ENCODE measurements at regions not wholly inside any gene's neighbourhood (a gene's known extent, or its start where the extent isn't known, plus 50 kb on each side); places are given as distances from the start of the nearest gene placed in this dataset.

DNA sequence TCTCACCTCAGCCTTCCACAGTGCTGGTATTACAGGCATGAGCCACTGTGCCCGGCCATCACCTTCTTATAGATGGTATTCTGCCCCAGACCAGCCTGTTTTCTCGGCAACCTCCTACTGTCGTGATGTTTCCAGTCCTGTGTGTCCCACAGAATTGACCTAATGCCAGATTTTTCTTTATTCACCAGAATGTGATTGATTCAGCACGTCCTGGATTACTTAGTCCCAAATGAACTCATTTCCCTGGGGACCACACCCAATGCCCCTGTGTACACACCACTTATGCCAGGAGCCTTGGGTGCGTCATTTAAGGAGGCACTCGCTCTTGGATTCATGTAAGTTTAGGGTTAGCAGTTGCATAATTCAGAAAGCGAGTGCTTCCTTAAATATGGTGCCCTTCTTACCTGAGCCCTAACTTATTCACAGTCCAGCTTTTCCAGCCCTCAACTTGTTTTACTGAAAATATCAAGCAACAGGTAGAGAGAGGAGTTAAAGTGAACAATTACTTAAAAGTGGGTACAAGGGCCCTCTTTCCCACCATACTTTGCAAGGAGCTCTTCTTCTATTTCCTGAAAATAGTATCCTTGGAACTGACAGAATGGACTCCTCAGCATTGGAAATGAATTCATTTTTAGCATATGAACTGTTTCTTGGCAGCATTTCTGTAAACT, 64.6 kb upstream of the UBE2E1 start:
- peak overlapping the region; percentile 10 to 41 (median 41) for H3K4me3 ChIP-seq (ENCODE audit: control insufficient read depth in 2 of 3, extremely low read depth in 1 of 3, insufficient read depth in 2 of 3, low read depth in 1 of 3, low read length in 3 of 3)

DNA sequence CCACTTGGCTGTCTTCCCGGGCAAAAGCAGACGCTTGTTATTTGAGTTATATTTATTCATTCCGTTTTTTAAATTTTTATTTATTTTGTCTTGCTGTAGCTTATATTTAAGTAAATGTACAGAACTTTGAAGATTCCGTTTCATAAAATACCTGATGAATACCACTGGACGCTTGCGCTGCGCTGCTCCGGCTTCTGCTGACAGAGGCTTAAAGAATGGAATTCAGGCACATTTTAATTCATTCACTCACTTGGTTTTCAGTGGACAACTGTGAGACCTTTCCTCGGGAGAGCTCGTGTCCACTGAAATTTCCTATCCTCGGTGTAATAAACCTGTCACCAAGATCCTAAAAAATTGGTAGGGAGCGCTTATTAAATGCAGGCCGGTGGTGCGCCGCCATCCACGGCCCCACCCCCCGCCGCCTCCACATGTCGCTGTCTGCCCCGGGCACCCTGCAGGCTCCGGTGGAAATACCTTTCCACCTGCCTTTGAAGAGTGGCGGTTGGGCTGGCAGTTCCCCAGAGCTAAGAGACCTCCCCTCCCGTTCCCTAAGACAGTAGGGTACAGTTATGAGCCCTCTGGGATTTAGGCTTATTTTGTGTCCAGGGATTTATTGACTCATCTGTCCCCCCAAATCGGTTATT, 62.5 kb upstream of the UBE2E1 start:
- Histone ChIP-seq H3K27ac (ENCODE audit: control insufficient read depth, insufficient read depth, low read length) (no peak overlapping the region), H3K4me3 (ENCODE audit: control insufficient read depth in 2 of 3, extremely low read depth in 1 of 3, insufficient read depth in 2 of 3, low read depth in 1 of 3, low read length in 3 of 3) (no peak overlapping the region), H2AFZ (ENCODE audit: control insufficient read depth, low read length) (no peak overlapping the region), H3K27me3 (ENCODE audit: control insufficient read depth, extremely low read depth, insufficient read depth, low read length) (no peaks in the 10 kb centered on the region), H3K9me1 (ENCODE audit: control insufficient read depth, extremely low read depth, insufficient read depth, low read length) (no peaks in the 10 kb centered on the region), H3K36me3 (ENCODE audit: control insufficient read depth in 2 of 2, extremely low read depth in 1 of 2, insufficient read depth in 2 of 2, low read length in 2 of 2) (no peaks in the 10 kb centered on the region), H3K9ac (ENCODE audit: control insufficient read depth, extremely low read depth, insufficient read depth, low read length) (no peak overlapping the region), H3K4me2 (ENCODE audit: control insufficient read depth, extremely low read depth, insufficient read depth, low read depth, low read length) (peak overlapping the region; percentile 40), H4K20me1 (ENCODE audit: control insufficient read depth, extremely low read depth, insufficient read depth, low read length) (no peaks in the 10 kb centered on the region), H3K79me2 (ENCODE audit: control insufficient read depth, insufficient read depth, low read length) (no peaks in the 10 kb centered on the region), H3K4me1 (ENCODE audit: control insufficient read depth, extremely low read depth, insufficient read depth, low read length) (peaks cover 39% of the 10 kb centered on the region), H3K9me3 (ENCODE audit: control insufficient read depth, low read depth, low read length) (no peaks in the 10 kb centered on the region)
- TF ChIP-seq, protein P1, sequence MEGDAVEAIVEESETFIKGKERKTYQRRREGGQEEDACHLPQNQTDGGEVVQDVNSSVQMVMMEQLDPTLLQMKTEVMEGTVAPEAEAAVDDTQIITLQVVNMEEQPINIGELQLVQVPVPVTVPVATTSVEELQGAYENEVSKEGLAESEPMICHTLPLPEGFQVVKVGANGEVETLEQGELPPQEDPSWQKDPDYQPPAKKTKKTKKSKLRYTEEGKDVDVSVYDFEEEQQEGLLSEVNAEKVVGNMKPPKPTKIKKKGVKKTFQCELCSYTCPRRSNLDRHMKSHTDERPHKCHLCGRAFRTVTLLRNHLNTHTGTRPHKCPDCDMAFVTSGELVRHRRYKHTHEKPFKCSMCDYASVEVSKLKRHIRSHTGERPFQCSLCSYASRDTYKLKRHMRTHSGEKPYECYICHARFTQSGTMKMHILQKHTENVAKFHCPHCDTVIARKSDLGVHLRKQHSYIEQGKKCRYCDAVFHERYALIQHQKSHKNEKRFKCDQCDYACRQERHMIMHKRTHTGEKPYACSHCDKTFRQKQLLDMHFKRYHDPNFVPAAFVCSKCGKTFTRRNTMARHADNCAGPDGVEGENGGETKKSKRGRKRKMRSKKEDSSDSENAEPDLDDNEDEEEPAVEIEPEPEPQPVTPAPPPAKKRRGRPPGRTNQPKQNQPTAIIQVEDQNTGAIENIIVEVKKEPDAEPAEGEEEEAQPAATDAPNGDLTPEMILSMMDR (optimal IDR thresholded peaks at IDR 0.05 in 1 of 3, IDR thresholded peaks at IDR 0.05 in 1 of 3, conservative IDR thresholded peaks at IDR 0.05 in 1 of 3; ENCODE audit: extremely low read depth in 1 of 3, insufficient read depth in 2 of 3, low read length in 3 of 3) = no peak
- no peak for TF ChIP-seq EZH2 (IDR thresholded peaks at IDR 0.05; ENCODE audit: low read length)
- FAIRE-seq (no peak), DNase-seq (ENCODE audit: low read depth, low spot score) (no peak)
- dilution Hi-C loops (cut with MboI; ENCODE audit: extremely low pct_ligation_motif_present, low sequenced_read_pairs) = no loop called here

More for the DNA sequence above, 64.6 kb upstream of the UBE2E1 start:
- H3K4me1 ChIP-seq (ENCODE audit: control insufficient read depth, extremely low read depth, insufficient read depth, low read length) = peaks cover 39% of the 10 kb centered on the region
- peak overlapping the region; percentile 86 for H3K27ac ChIP-seq (ENCODE audit: control insufficient read depth, insufficient read depth, low read length)
- H3K79me2 ChIP-seq (ENCODE audit: control insufficient read depth, insufficient read depth, low read length) = no peaks in the 10 kb centered on the region
- FAIRE-seq = peak; percentile 93
- peak overlapping the region; percentile 73 for H3K9ac ChIP-seq (ENCODE audit: control insufficient read depth, extremely low read depth, insufficient read depth, low read length)
- H3K9me3 ChIP-seq (ENCODE audit: control insufficient read depth, low read depth, low read length) = no peaks in the 10 kb centered on the region
- H3K27me3 ChIP-seq (ENCODE audit: control insufficient read depth, extremely low read depth, insufficient read depth, low read length) = no peaks in the 10 kb centered on the region
- peak overlapping the region; percentile 32 for H2AFZ ChIP-seq (ENCODE audit: control insufficient read depth, low read length)
- dilution Hi-C loops (cut with MboI; ENCODE audit: extremely low pct_ligation_motif_present, low sequenced_read_pairs) = no loop called here
- TF ChIP-seq, protein P1 (optimal IDR thresholded peaks at IDR 0.05 in 1 of 3, IDR thresholded peaks at IDR 0.05 in 1 of 3, conservative IDR thresholded peaks at IDR 0.05 in 1 of 3; ENCODE audit: extremely low read depth in 1 of 3, insufficient read depth in 2 of 3, low read length in 3 of 3) = no peak
- no peak for TF ChIP-seq EZH2 (IDR thresholded peaks at IDR 0.05; ENCODE audit: low read length)
- no peaks in the 10 kb centered on the region for H4K20me1 ChIP-seq (ENCODE audit: control insufficient read depth, extremely low read depth, insufficient read depth, low read length)
- H3K4me2 ChIP-seq (ENCODE audit: control insufficient read depth, extremely low read depth, insufficient read depth, low read depth, low read length) = peak overlapping the region; percentile 82
- no peaks in the 10 kb centered on the region for H3K36me3 ChIP-seq (ENCODE audit: control insufficient read depth in 2 of 2, extremely low read depth in 1 of 2, insufficient read depth in 2 of 2, low read length in 2 of 2)
- H3K9me1 ChIP-seq (ENCODE audit: control insufficient read depth, extremely low read depth, insufficient read depth, low read length) = no peaks in the 10 kb centered on the region
- peak; percentile 90 for DNase-seq (ENCODE audit: low read depth, low spot score)

Measured in keratinocyte (primary cell).